ENCODE measurements at regions not wholly inside any gene's neighbourhood (a gene's known extent, or its start where the extent isn't known, plus 50 kb on each side); places are given as distances from the start of the nearest gene placed in this dataset.

GRCh38 chr3:102104033-102104432, 254.7 kb downstream of the NFKBIZ start:
- Histone ChIP-seq H3K36me3 (no peaks in the 10 kb centered on the region), H3K27ac (no peak overlapping the region), H3K4me3 (no peak overlapping the region), H3K27me3 (no peaks in the 10 kb centered on the region), H3K4me1 (no peaks in the 10 kb centered on the region), H3K9me3 (peaks cover 5% of the 10 kb centered on the region)
- no peak for DNase-seq (ENCODE audit: low spot score in 2 of 2)
- TF ChIP-seq CTCF (IDR thresholded peaks at IDR 0.05) (no peak), EP300 (IDR thresholded peaks at IDR 0.05) (no peak), POLR2A (IDR thresholded peaks at IDR 0.05) (no peak), POLR2AphosphoS5 (IDR thresholded peaks at IDR 0.05) (no peak)
- 39% methylated on average over 2 of the region's 2 CpGs for WGBS

GRCh38 chr3:102105193-102105592, 255.9 kb downstream of the NFKBIZ start:
- Histone ChIP-seq H3K27ac (no peak overlapping the region), H3K27me3 (no peaks in the 10 kb centered on the region), H3K9me3 (peaks cover 5% of the 10 kb centered on the region), H3K4me1 (no peaks in the 10 kb centered on the region), H3K36me3 (no peaks in the 10 kb centered on the region), H3K4me3 (no peak overlapping the region)
- DNase-seq (ENCODE audit: low spot score in 2 of 2) = no peak
- TF ChIP-seq POLR2A (IDR thresholded peaks at IDR 0.05) (no peak), POLR2AphosphoS5 (IDR thresholded peaks at IDR 0.05) (no peak), EP300 (IDR thresholded peaks at IDR 0.05) (no peak), CTCF (IDR thresholded peaks at IDR 0.05) (no peak)
- 94% methylated on average over 5 of the region's 5 CpGs for WGBS

GRCh38 chr3:102106416-102107097, 257.2 kb downstream of the NFKBIZ start:
- Histone ChIP-seq H3K4me3 (no peak overlapping the region), H3K9me3 (peaks cover 5% of the 10 kb centered on the region), H3K27me3 (no peaks in the 10 kb centered on the region), H3K4me1 (no peaks in the 10 kb centered on the region), H3K36me3 (no peaks in the 10 kb centered on the region), H3K27ac (no peak overlapping the region)
- no peak for TF ChIP-seq CTCF (IDR thresholded peaks at IDR 0.05)
- no peak for TF ChIP-seq POLR2A (IDR thresholded peaks at IDR 0.05)
- no peak for TF ChIP-seq POLR2AphosphoS5 (IDR thresholded peaks at IDR 0.05)
- no peak for TF ChIP-seq EP300 (IDR thresholded peaks at IDR 0.05)
- no peak for DNase-seq (ENCODE audit: low spot score in 2 of 2)
- WGBS = 95% methylated on average over 9 of the region's 9 CpGs

- H3K27ac ChIP-seq = no peak overlapping the region
- H3K4me1 ChIP-seq = no peaks in the 10 kb centered on the region
- DNase-seq (ENCODE audit: low spot score in 2 of 2) = no peak
- peaks cover 4% of the 10 kb centered on the region for H3K9me3 ChIP-seq
- H3K4me3 ChIP-seq = no peak overlapping the region
- H3K36me3 ChIP-seq = no peaks in the 10 kb centered on the region
- TF ChIP-seq CTCF (IDR thresholded peaks at IDR 0.05) (no peak), POLR2A (IDR thresholded peaks at IDR 0.05) (no peak), POLR2AphosphoS5 (IDR thresholded peaks at IDR 0.05) (no peak), EP300 (IDR thresholded peaks at IDR 0.05) (no peak)
- no peaks in the 10 kb centered on the region for H3K27me3 ChIP-seq
These were observed 263.5 kb downstream of the NFKBIZ start for GRCh38 chr3:102112704-102113230.

- Histone ChIP-seq H3K4me1 (no peaks in the 10 kb centered on the region), H3K27ac (no peak overlapping the region), H3K27me3 (no peaks in the 10 kb centered on the region), H3K4me3 (no peak overlapping the region), H3K9me3 (no peaks in the 10 kb centered on the region), H3K36me3 (no peaks in the 10 kb centered on the region)
- 93% methylated on average over 11 of the region's 11 CpGs for WGBS
- no peak for DNase-seq (ENCODE audit: low spot score in 2 of 2)
- TF ChIP-seq POLR2AphosphoS5 (IDR thresholded peaks at IDR 0.05) = no peak
- TF ChIP-seq EP300 (IDR thresholded peaks at IDR 0.05) = no peak
- no peak for TF ChIP-seq CTCF (IDR thresholded peaks at IDR 0.05)
- TF ChIP-seq POLR2A (IDR thresholded peaks at IDR 0.05) = no peak
These were observed 264.2 kb downstream of the NFKBIZ start for GRCh38 chr3:102113421-102114041.
